ENCODE measurements at regions not wholly inside any gene's neighbourhood (a gene's known extent, or its start where the extent isn't known, plus 50 kb on each side); places are given as distances from the start of the nearest gene placed in this dataset.

GRCh38 chr3:10665592-10665991 lies 150.4 kb upstream of the SLC6A11 start:
- intact Hi-C loops (cut with micrococcal nuclease), result no loop called here
- H3K4me3 Mint-ChIP-seq, result no peak overlapping the region
- peaks cover 5% of the 10 kb centered on the region for H3K4me1 Mint-ChIP-seq (ENCODE audit: low read depth)
- DNase-seq (ENCODE audit: low spot score), result no peak
- H3K27ac Mint-ChIP-seq, result no peak overlapping the region
- no peaks in the 10 kb centered on the region for H3K9me3 Mint-ChIP-seq
- peaks cover 13% of the 10 kb centered on the region for H3K27me3 Mint-ChIP-seq (ENCODE audit: insufficient read depth)
- no peaks in the 10 kb centered on the region for H3K36me3 Mint-ChIP-seq (ENCODE audit: low read depth)

DNA sequence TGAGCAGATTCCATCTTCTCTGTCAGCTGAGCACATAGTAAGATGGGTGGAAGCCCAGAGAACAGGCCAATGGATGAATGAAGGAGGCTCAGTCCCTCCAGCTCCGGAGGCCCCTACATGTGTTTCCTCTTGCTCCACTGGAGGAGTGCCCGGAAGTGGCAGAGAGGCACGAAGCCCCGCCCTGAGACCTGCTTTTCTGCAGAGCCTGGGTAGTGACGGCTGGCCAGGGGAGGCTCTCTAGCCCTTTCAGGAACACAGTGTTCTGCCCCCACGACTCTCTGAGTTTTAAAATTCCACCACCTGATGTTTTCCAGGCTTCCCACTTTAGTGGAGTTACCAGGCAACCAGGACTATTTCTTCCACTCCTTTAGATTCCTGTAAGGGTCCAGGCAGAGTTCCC lies 149.4 kb upstream of the SLC6A11 start:
- no peak for DNase-seq (ENCODE audit: low spot score)
- Mint-ChIP-seq H3K4me3 (no peak overlapping the region), H3K36me3 (ENCODE audit: low read depth) (no peaks in the 10 kb centered on the region), H3K27ac (no peak overlapping the region), H3K9me3 (no peaks in the 10 kb centered on the region), H3K4me1 (ENCODE audit: low read depth) (peaks cover 5% of the 10 kb centered on the region), H3K27me3 (ENCODE audit: insufficient read depth) (peaks cover 10% of the 10 kb centered on the region)
- intact Hi-C loops (cut with micrococcal nuclease), result no loop called here

- H3K36me3 Mint-ChIP-seq (ENCODE audit: low read depth), result no peaks in the 10 kb centered on the region
- H3K9me3 Mint-ChIP-seq, result no peaks in the 10 kb centered on the region
- no peak overlapping the region for H3K27ac Mint-ChIP-seq
- no peak overlapping the region for H3K4me3 Mint-ChIP-seq
- intact Hi-C loops (cut with micrococcal nuclease), result no loop called here
- no peak for DNase-seq (ENCODE audit: low spot score)
- H3K27me3 Mint-ChIP-seq (ENCODE audit: insufficient read depth), result peaks cover 8% of the 10 kb centered on the region
- H3K4me1 Mint-ChIP-seq (ENCODE audit: low read depth), result peaks cover 5% of the 10 kb centered on the region
These were observed 148.8 kb upstream of the SLC6A11 start for GRCh38 chr3:10667269-10667668.

DNA sequence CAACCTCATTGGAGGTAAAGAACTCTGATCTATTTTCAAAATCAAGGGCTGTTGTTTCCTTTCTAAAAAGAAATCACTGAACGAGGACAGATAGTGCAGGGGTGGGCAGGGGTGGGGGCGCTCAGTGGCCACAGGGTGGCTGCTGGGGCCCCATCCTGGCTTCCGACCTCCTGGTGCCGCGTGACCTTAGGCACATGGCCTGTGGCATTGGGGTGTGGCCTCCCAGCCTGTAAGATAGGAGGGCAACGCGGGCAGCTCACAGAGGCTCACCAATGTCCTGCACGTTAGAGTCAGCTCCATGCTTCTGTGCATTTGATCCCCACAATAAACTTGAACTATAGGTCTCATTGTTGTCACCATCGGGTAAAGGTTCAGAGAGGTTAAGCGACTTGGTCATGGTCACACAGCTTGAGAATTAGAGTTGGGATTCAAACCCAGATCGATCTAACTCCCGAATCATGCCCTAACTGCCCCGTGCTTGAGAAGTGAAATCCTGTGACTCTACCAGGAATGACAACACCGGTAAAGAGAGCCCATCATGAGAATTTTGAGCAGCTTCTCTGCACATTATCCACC lies 148.0 kb upstream of the SLC6A11 start:
- H3K4me1 Mint-ChIP-seq (ENCODE audit: low read depth), result peaks cover 5% of the 10 kb centered on the region
- DNase-seq (ENCODE audit: low spot score), result no peak
- intact Hi-C loops (cut with micrococcal nuclease), result no loop called here
- H3K27me3 Mint-ChIP-seq (ENCODE audit: insufficient read depth), result peaks cover 8% of the 10 kb centered on the region
- H3K9me3 Mint-ChIP-seq, result no peaks in the 10 kb centered on the region
- H3K27ac Mint-ChIP-seq, result no peak overlapping the region
- H3K4me3 Mint-ChIP-seq, result no peak overlapping the region
- no peaks in the 10 kb centered on the region for H3K36me3 Mint-ChIP-seq (ENCODE audit: low read depth)

- Mint-ChIP-seq H3K36me3 (ENCODE audit: low read depth) (no peaks in the 10 kb centered on the region), H3K9me3 (no peaks in the 10 kb centered on the region), H3K27ac (no peak overlapping the region), H3K4me1 (ENCODE audit: low read depth) (peaks cover 5% of the 10 kb centered on the region), H3K4me3 (no peak overlapping the region), H3K27me3 (ENCODE audit: insufficient read depth) (peaks cover 11% of the 10 kb centered on the region)
- DNase-seq (ENCODE audit: low spot score), result no peak
- intact Hi-C loops (cut with micrococcal nuclease), result no loop called here
These were observed 146.5 kb upstream of the SLC6A11 start for GRCh38 chr3:10669490-10670048.

DNA sequence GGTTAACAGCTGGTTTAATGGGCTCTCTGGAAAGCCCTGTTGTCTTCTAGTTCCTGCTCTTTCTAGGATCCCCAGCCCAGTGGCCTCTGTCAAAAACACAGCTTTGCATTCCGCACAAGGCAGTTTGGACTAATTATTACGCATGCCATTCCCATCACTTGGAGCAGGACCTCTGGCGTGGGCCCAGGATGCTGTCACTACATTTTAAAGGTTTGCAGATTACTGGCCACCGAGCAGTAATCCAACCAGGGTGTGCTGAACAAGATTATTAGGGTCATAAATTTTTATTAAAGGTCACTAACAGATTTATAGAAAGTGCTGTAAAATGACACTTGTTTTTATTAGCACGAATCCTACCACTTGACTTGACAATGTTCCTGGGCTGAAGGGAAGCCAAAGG lies 143.6 kb upstream of the SLC6A11 start:
- intact Hi-C loops (cut with micrococcal nuclease), result no loop called here
- Mint-ChIP-seq H3K4me3 (no peak overlapping the region), H3K27ac (no peak overlapping the region), H3K27me3 (ENCODE audit: insufficient read depth) (peaks cover 9% of the 10 kb centered on the region), H3K9me3 (no peaks in the 10 kb centered on the region), H3K4me1 (ENCODE audit: low read depth) (no peaks in the 10 kb centered on the region), H3K36me3 (ENCODE audit: low read depth) (no peaks in the 10 kb centered on the region)
- no peak for DNase-seq (ENCODE audit: low spot score)

DNA sequence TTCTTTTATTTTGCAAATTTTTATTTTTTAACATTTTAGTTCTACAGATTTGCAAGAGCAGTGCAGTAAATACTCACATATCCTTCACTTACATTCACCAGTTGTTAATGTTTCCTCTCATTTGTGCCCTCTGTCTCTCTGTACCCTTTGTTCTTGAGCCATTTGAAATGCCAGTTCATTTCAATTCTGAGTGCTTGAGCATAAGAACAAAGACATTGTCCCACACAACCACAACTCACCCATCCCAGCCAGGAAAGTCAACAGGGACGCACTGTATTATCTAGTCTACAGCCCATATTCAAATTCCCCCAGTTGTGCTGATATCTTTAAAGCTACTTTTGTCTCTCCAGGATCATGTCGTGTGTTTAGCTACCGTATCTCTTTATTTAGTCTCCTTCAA lies 141.4 kb upstream of the SLC6A11 start:
- Mint-ChIP-seq H3K4me1 (ENCODE audit: low read depth) (no peaks in the 10 kb centered on the region), H3K9me3 (no peaks in the 10 kb centered on the region)

GRCh38 chr3:10676905-10677304 lies 139.1 kb upstream of the SLC6A11 start:
- Mint-ChIP-seq H3K36me3 (ENCODE audit: low read depth) (no peaks in the 10 kb centered on the region), H3K4me1 (ENCODE audit: low read depth) (no peaks in the 10 kb centered on the region), H3K27me3 (ENCODE audit: insufficient read depth) (peaks cover 9% of the 10 kb centered on the region), H3K27ac (no peak overlapping the region), H3K9me3 (no peaks in the 10 kb centered on the region), H3K4me3 (no peak overlapping the region)
- no peak for DNase-seq (ENCODE audit: low spot score)
- intact Hi-C loops (cut with micrococcal nuclease), result no loop called here

More for the DNA sequence above, 141.4 kb upstream of the SLC6A11 start:
- H3K27ac Mint-ChIP-seq, result no peak overlapping the region
- peaks cover 9% of the 10 kb centered on the region for H3K27me3 Mint-ChIP-seq (ENCODE audit: insufficient read depth)
- intact Hi-C loops (cut with micrococcal nuclease), result no loop called here
- no peaks in the 10 kb centered on the region for H3K36me3 Mint-ChIP-seq (ENCODE audit: low read depth)
- no peak overlapping the region for H3K4me3 Mint-ChIP-seq
- DNase-seq (ENCODE audit: low spot score), result no peak

DNA sequence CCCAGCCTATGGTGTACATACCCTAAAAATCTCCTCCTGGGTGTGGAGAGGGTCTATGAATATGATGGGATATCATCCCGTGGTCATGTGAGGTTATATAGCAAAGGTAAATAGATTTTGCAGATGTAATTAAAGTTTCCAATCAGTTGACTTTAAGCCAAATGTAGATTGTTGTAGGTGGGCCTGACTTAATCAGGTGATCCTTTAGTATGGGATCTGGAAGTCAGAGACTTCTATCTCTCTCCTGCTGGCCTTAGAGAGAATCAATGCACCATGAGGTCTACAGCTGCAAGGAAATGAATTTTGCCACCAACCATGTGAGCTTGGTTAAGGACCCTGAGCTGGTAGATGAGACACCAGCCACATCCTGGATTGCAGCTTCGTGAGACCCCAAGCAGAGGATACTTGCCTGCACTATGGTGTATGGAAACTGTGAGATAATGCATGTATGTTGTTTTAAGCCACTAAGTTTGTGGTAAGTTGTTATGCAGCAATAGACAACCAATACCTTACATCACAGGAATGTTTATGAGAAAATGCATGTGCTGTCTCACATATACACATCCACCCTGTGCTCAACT lies 137.1 kb upstream of the SLC6A11 start:
- intact Hi-C loops (cut with micrococcal nuclease), result no loop called here
- peaks cover 13% of the 10 kb centered on the region for H3K27me3 Mint-ChIP-seq (ENCODE audit: insufficient read depth)
- no peak overlapping the region for H3K27ac Mint-ChIP-seq
- no peak for DNase-seq (ENCODE audit: low spot score)
- no peak overlapping the region for H3K4me3 Mint-ChIP-seq
- H3K4me1 Mint-ChIP-seq (ENCODE audit: low read depth), result no peaks in the 10 kb centered on the region
- H3K36me3 Mint-ChIP-seq (ENCODE audit: low read depth), result no peaks in the 10 kb centered on the region
- no peaks in the 10 kb centered on the region for H3K9me3 Mint-ChIP-seq

DNA sequence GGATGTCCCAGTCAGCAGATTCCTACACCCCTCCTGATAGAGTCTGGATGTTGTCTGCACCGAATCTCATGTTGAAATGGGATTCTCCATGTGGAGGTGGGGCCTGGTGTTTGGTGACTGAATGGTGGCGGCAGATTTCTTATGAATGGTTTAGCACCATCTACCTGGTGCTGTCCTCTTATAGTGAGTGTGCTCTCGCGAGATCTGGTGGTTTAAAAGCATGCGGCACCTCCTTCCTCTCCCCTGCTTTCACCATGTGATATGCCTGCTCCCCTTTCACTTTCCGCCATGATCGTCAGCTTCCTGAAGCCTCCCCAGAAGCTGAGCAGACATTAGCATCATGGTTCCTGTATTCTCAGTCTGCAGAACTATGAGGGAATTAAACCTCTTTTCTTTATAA lies 135.2 kb upstream of the SLC6A11 start:
- DNase-seq (ENCODE audit: low spot score), result no peak
- Mint-ChIP-seq H3K36me3 (ENCODE audit: low read depth) (no peaks in the 10 kb centered on the region), H3K4me1 (ENCODE audit: low read depth) (no peaks in the 10 kb centered on the region), H3K4me3 (no peak overlapping the region), H3K9me3 (no peaks in the 10 kb centered on the region), H3K27ac (no peak overlapping the region), H3K27me3 (ENCODE audit: insufficient read depth) (peaks cover 6% of the 10 kb centered on the region)
- intact Hi-C loops (cut with micrococcal nuclease), result no loop called here

GRCh38 chr3:10682692-10683091 lies 133.3 kb upstream of the SLC6A11 start:
- no peaks in the 10 kb centered on the region for H3K36me3 Mint-ChIP-seq (ENCODE audit: low read depth)
- no peaks in the 10 kb centered on the region for H3K4me1 Mint-ChIP-seq (ENCODE audit: low read depth)
- H3K27ac Mint-ChIP-seq, result no peak overlapping the region
- H3K9me3 Mint-ChIP-seq, result no peaks in the 10 kb centered on the region
- intact Hi-C loops (cut with micrococcal nuclease), result no loop called here
- no peak overlapping the region for H3K4me3 Mint-ChIP-seq
- DNase-seq (ENCODE audit: low spot score), result no peak
- peaks cover 7% of the 10 kb centered on the region for H3K27me3 Mint-ChIP-seq (ENCODE audit: insufficient read depth)

DNA sequence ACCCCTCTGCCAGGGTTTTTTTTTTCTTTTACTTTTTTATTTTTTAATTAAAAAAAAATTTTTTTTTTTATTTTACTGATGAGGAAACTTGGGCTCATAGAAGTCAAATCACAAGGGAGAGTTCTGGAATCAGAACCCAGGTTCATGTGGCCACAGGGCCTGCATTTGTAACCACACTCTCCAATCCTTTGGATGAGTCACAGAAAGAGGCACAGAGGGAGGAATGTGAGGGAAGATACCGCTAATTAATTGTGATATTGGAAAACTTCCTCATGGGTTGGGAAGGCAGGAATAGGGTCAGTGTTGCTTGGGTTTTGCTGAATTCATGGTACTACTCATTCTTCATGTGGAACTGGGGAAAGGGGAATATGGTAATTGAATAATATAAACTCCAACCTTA lies 132.9 kb upstream of the SLC6A11 start:
- no peaks in the 10 kb centered on the region for H3K36me3 Mint-ChIP-seq (ENCODE audit: low read depth)
- DNase-seq (ENCODE audit: low spot score), result no peak
- H3K9me3 Mint-ChIP-seq, result no peaks in the 10 kb centered on the region
- no peak overlapping the region for H3K4me3 Mint-ChIP-seq
- H3K4me1 Mint-ChIP-seq (ENCODE audit: low read depth), result no peaks in the 10 kb centered on the region
- H3K27me3 Mint-ChIP-seq (ENCODE audit: insufficient read depth), result peaks cover 7% of the 10 kb centered on the region
- no peak overlapping the region for H3K27ac Mint-ChIP-seq
- intact Hi-C loops (cut with micrococcal nuclease), result no loop called here

DNA sequence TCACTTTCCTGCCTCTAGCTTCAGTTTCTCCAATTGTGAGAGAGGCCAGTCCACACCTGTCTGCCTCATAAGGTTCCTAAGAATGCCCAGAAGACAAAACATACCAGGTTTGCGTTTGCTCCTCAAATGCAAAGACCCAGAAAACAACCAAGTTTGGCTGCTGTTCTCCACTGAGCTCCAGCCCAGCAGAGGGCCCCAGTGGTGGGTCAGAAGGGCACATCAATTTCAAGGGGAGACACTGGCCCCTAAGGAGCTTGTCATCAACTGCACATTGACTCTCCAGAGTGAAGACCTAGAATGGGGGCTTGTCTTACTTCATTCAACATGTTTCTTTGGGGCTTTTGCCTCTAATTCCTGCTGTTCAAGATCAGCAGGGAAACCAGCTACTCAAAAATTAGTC lies 127.9 kb upstream of the SLC6A11 start:
- Mint-ChIP-seq H3K27ac (no peak overlapping the region), H3K36me3 (ENCODE audit: low read depth) (no peaks in the 10 kb centered on the region), H3K27me3 (ENCODE audit: insufficient read depth) (peaks cover 6% of the 10 kb centered on the region), H3K4me1 (ENCODE audit: low read depth) (no peaks in the 10 kb centered on the region), H3K9me3 (no peaks in the 10 kb centered on the region), H3K4me3 (no peak overlapping the region)
- DNase-seq (ENCODE audit: low spot score), result no peak
- intact Hi-C loops (cut with micrococcal nuclease), result no loop called here
